ENCODE measurements at regions not wholly inside any gene's neighbourhood (a gene's known extent, or its start where the extent isn't known, plus 50 kb on each side); places are given as distances from the start of the nearest gene placed in this dataset.

- H3K4me1 ChIP-seq (ENCODE audit: control insufficient read depth, insufficient read depth, low read length): no peaks in the 10 kb centered on the region
- H3K27ac ChIP-seq (ENCODE audit: low read length): no peak overlapping the region
- CTCF ChIA-PET: no interaction called here
- no peaks in the 10 kb centered on the region for H3K9me3 ChIP-seq (ENCODE audit: control insufficient read depth, insufficient read depth, low read depth, low read length)
- H3K36me3 ChIP-seq (ENCODE audit: control insufficient read depth, insufficient read depth, low read length): no peaks in the 10 kb centered on the region
- intact Hi-C loops (cut with micrococcal nuclease; ENCODE audit: unreplicated experiment) (no loop called here), in situ Hi-C loops (cut with HindIII; ENCODE audit: low pct_unique_long_range_greater_than_20kb, low sequenced_read_pairs) (no loop called here)
- no peak overlapping the region for H3K4me3 ChIP-seq (ENCODE audit: low read depth in 2 of 2, low read length in 2 of 2)
- POLR2A ChIA-PET: no interaction called here
- no peak for TF ChIP-seq CTCF (IDR thresholded peaks at IDR 0.05)
- TF ChIP-seq POLR2AphosphoS5 (IDR thresholded peaks at IDR 0.05; ENCODE audit: low read depth, low read length): no peak
- TF ChIP-seq SIN3A (IDR thresholded peaks at IDR 0.05; ENCODE audit: borderline replicate concordance, insufficient read depth, low read depth, low read length): no peak
- H3K27me3 ChIP-seq (ENCODE audit: control insufficient read depth, insufficient read depth, low read length): no peaks in the 10 kb centered on the region
- no peak for ATAC-seq
- no TSS peak for BruUV-seq (replicated peaks)
- no peak for DNase-seq (ENCODE audit: low read depth, low spot score)
Measured at GRCh38 chr3:182007441-182007840, 295.7 kb downstream of the SOX2 start.

GRCh38 chr3:182018361-182018760 lies 306.6 kb downstream of the SOX2 start:
- Histone ChIP-seq H3K9me3 (ENCODE audit: control insufficient read depth, insufficient read depth, low read depth, low read length) (no peaks in the 10 kb centered on the region), H3K36me3 (ENCODE audit: control insufficient read depth, insufficient read depth, low read length) (no peaks in the 10 kb centered on the region), H3K4me3 (ENCODE audit: low read depth in 2 of 2, low read length in 2 of 2) (no peak overlapping the region), H3K27ac (ENCODE audit: low read length) (no peak overlapping the region), H3K4me1 (ENCODE audit: control insufficient read depth, insufficient read depth, low read length) (no peaks in the 10 kb centered on the region), H3K27me3 (ENCODE audit: control insufficient read depth, insufficient read depth, low read length) (no peaks in the 10 kb centered on the region)
- DNase-seq (ENCODE audit: low read depth, low spot score) (no peak), ATAC-seq (no peak)
- ChIA-PET POLR2A (no interaction called here), CTCF (no interaction called here)
- no TSS peak for BruUV-seq (replicated peaks)
- TF ChIP-seq CTCF (IDR thresholded peaks at IDR 0.05) (no peak), SIN3A (IDR thresholded peaks at IDR 0.05; ENCODE audit: borderline replicate concordance, insufficient read depth, low read depth, low read length) (no peak), POLR2AphosphoS5 (IDR thresholded peaks at IDR 0.05; ENCODE audit: low read depth, low read length) (no peak), REST (IDR thresholded peaks at IDR 0.05; ENCODE audit: insufficient read depth in 1 of 2, low read depth in 2 of 2, low read length in 1 of 2) (no peak), TCF7L2 (IDR thresholded peaks at IDR 0.05; ENCODE audit: low read depth, low read length) (no peak)
- in situ Hi-C loops (cut with HindIII; ENCODE audit: low pct_unique_long_range_greater_than_20kb, low sequenced_read_pairs): no loop called here
- intact Hi-C loops (cut with micrococcal nuclease; ENCODE audit: unreplicated experiment): no loop called here

Measured in Panc1 (cell line).